H9 (cell line): ENCODE measurements at regions not wholly inside any gene's neighbourhood (a gene's known extent, or its start where the extent isn't known, plus 50 kb on each side); places are given as distances from the start of the nearest gene placed in this dataset.

Experiments
- DNase-seq: peaks from one replicate; pipeline ENCODE4 v3.0.0-alpha.2; 2017
- H2AFZ ChIP-seq: one replicate; pipeline ENCODE4 v1.6.1; 2013; ENCODE audit warnings: mild to moderate bottlenecking, low read length, control low read depth, moderate library complexity
- H2AK5ac ChIP-seq: 2 replicates; pipeline ENCODE4 v1.6.1; 2013; ENCODE audit warnings: low read length, control low read depth, mixed read lengths; ENCODE audit not compliant: insufficient read length
- H2BK120ac ChIP-seq: one replicate; pipeline ENCODE4 v1.6.1; 2013; ENCODE audit warnings: low read depth, mild to moderate bottlenecking, low read length, control low read depth, inconsistent platforms; ENCODE audit not compliant: poor library complexity, severe bottlenecking
- H2BK12ac ChIP-seq: 2 replicates; pipeline ENCODE4 v1.6.1; 2013; ENCODE audit warnings: low read length, control low read depth, mixed read lengths, low read depth; ENCODE audit not compliant: insufficient read length
- H2BK15ac ChIP-seq: 2 replicates; pipeline ENCODE4 v1.6.1; 2013; ENCODE audit warnings: low read depth, low read length, control low read depth
- H2BK20ac ChIP-seq: one replicate; pipeline ENCODE4 v1.6.1; 2013; ENCODE audit warnings: low read depth, mild to moderate bottlenecking, low read length, control low read depth, inconsistent platforms; ENCODE audit not compliant: poor library complexity, severe bottlenecking
- H2BK5ac ChIP-seq: 2 replicates; pipeline ENCODE4 v1.6.1; 2013; ENCODE audit warnings: low read length, control low read depth, mixed read lengths; ENCODE audit not compliant: insufficient read length
- H3K14ac ChIP-seq: 2 replicates; pipeline ENCODE4 v1.6.1; 2013; ENCODE audit warnings: low read length, control low read depth; ENCODE audit not compliant: insufficient read depth
- H3K18ac ChIP-seq: 2 replicates; pipeline ENCODE4 v1.6.1; 2013; ENCODE audit warnings: low read depth, mild to moderate bottlenecking, mixed read lengths, low read length, control low read depth; ENCODE audit not compliant: insufficient read length
- H3K23ac ChIP-seq: 2 replicates; pipeline ENCODE4 v1.6.1; 2013; ENCODE audit warnings: low read length, control low read depth, mixed read lengths, low read depth; ENCODE audit not compliant: insufficient read length
- H3K23me2 ChIP-seq: 2 replicates; pipeline ENCODE4 v1.6.1; 2013; ENCODE audit warnings: low read depth, mild to moderate bottlenecking, mixed read lengths, low read length, control low read depth; ENCODE audit not compliant: insufficient read length, poor library complexity, severe bottlenecking
- H3K27ac ChIP-seq: 2 replicates; pipeline ENCODE4 v1.5.1; 2013; ENCODE audit warnings: low read length, control low read depth, mixed read lengths, low read depth; ENCODE audit not compliant: insufficient read length
- H3K27me3 ChIP-seq: 2 replicates; pipeline ENCODE4 v1.6.1; 2013; ENCODE audit warnings: low read length, control low read depth, inconsistent platforms; ENCODE audit not compliant: insufficient read depth
- H3K4ac ChIP-seq: 2 replicates; pipeline ENCODE4 v1.6.1; 2013; ENCODE audit warnings: low read depth, mild to moderate bottlenecking, control low read depth, inconsistent platforms, low read length, moderate library complexity
- H3K4me1 ChIP-seq: 2 replicates; pipeline ENCODE4 v1.6.1; 2013; ENCODE audit warnings: low read length, control low read depth, inconsistent platforms; ENCODE audit not compliant: insufficient read depth
- H3K4me2 ChIP-seq: 2 replicates; pipeline ENCODE4 v1.6.1; 2013; ENCODE audit warnings: low read length, control low read depth, mixed read lengths; ENCODE audit not compliant: insufficient read length, insufficient read depth
- H3K56ac ChIP-seq: 2 replicates; pipeline ENCODE4 v1.6.1; 2013; ENCODE audit warnings: low read depth, mild to moderate bottlenecking, mixed read lengths, low read length, control low read depth; ENCODE audit not compliant: insufficient read length
- H3K79me1 ChIP-seq: 2 replicates; pipeline ENCODE4 v1.6.1; 2013; ENCODE audit warnings: low read depth, mild to moderate bottlenecking, moderate library complexity, low read length, control low read depth, inconsistent platforms; ENCODE audit not compliant: insufficient read depth, poor library complexity, severe bottlenecking
- H3K79me2 ChIP-seq: 2 replicates; pipeline ENCODE4 v1.6.1; 2013; ENCODE audit warnings: low read length, control low read depth, inconsistent platforms; ENCODE audit not compliant: insufficient read depth
- H3K9ac ChIP-seq: 2 replicates; pipeline ENCODE4 v1.6.1; 2013; ENCODE audit warnings: low read length, control low read depth, mixed read lengths; ENCODE audit not compliant: insufficient read length; ENCODE audit errors: extremely low read depth
- H3K9me3 ChIP-seq: one replicate; pipeline ENCODE4 v1.6.1; 2013; ENCODE audit warnings: low read depth, low read length, inconsistent platforms; ENCODE audit not compliant: control insufficient read depth
- H3T11ph ChIP-seq: one replicate; pipeline ENCODE4 v1.6.1; 2013; ENCODE audit warnings: mild to moderate bottlenecking, low read length, control low read depth, inconsistent platforms
- H4K20me1 ChIP-seq: one replicate; pipeline ENCODE4 v1.6.1; 2013; ENCODE audit not compliant: control insufficient read depth, insufficient read length, insufficient read depth
- H4K5ac ChIP-seq: 2 replicates; pipeline ENCODE4 v1.6.1; 2013; ENCODE audit warnings: low read depth, mild to moderate bottlenecking, mixed read lengths, low read length, control low read depth; ENCODE audit not compliant: insufficient read length
- H4K8ac ChIP-seq: replicated peaks from 2 replicates; pipeline ENCODE4 v1.6.1; 2013; ENCODE audit warnings: low read length, control low read depth, mixed read lengths, low read depth; ENCODE audit not compliant: insufficient read length
- H4K91ac ChIP-seq: 2 replicates; pipeline ENCODE4 v1.6.1; 2013; ENCODE audit warnings: low read depth, mild to moderate bottlenecking, moderate library complexity, mixed read lengths, low read length, control low read depth; ENCODE audit not compliant: insufficient read length
- H3K27ac Mint-ChIP-seq, 3 experiments: 2 replicates in 2 of 3; 3 replicates in 1 of 3; pipeline ENCODE4 v1.8.0; 2020 to 2021; ENCODE audit warnings: mixed read lengths in 3 of 3, mild to moderate bottlenecking in 1 of 3, moderate library complexity in 1 of 3
- H3K27me3 Mint-ChIP-seq: 2 replicates; pipeline ENCODE4 v1.8.0; 2021; ENCODE audit warnings: low read depth, mild to moderate bottlenecking, moderate library complexity, mixed read lengths
- H3K36me3 Mint-ChIP-seq, 3 experiments: 2 replicates in 2 of 3; 3 replicates in 1 of 3; pipeline ENCODE4 v1.8.0; 2020 to 2021; ENCODE audit warnings: low read depth in 3 of 3, mixed read lengths in 3 of 3; ENCODE audit not compliant: insufficient read depth in 1 of 3
- H3K4me1 Mint-ChIP-seq, 2 experiments: 2 replicates each; pipeline ENCODE4 v1.8.0; 2020; ENCODE audit warnings: mixed read lengths in 2 of 2
- H3K4me3 Mint-ChIP-seq, 2 experiments: 2 replicates in 1 of 2; 3 replicates in 1 of 2; pipeline ENCODE4 v1.8.0; 2020 to 2021; ENCODE audit warnings: mild to moderate bottlenecking in 2 of 2, mixed read lengths in 2 of 2, moderate library complexity in 1 of 2
- H3K9me3 Mint-ChIP-seq, 2 experiments: 2 replicates in 1 of 2; 3 replicates in 1 of 2; pipeline ENCODE4 v1.8.0; 2020; ENCODE audit warnings: mild to moderate bottlenecking in 2 of 2, mixed read lengths in 2 of 2, moderate library complexity in 1 of 2
- CTCF ChIP-seq: fragments of 200-600 bp; sonication (generic); conservative IDR thresholded peaks from 3 replicates; pipeline ENCODE4 v1.8.0; 2021; ENCODE audit warnings: antibody characterized with exemption, mild to moderate bottlenecking
- WGBS: extraction: QIAGEN DNeasy Blood & Tissue Kit; methylation state at CpG from one replicate; pipeline ENCODE4 v1.1.7; 2013; ENCODE audit warnings: missing lambda C conversion rate, low lambda C conversion rate, mixed read lengths; ENCODE audit not compliant: insufficient read length; ENCODE audit errors: extremely low coverage; 5-methylcytosine and 5-hydroxymethylcytosine counted together

DNA sequence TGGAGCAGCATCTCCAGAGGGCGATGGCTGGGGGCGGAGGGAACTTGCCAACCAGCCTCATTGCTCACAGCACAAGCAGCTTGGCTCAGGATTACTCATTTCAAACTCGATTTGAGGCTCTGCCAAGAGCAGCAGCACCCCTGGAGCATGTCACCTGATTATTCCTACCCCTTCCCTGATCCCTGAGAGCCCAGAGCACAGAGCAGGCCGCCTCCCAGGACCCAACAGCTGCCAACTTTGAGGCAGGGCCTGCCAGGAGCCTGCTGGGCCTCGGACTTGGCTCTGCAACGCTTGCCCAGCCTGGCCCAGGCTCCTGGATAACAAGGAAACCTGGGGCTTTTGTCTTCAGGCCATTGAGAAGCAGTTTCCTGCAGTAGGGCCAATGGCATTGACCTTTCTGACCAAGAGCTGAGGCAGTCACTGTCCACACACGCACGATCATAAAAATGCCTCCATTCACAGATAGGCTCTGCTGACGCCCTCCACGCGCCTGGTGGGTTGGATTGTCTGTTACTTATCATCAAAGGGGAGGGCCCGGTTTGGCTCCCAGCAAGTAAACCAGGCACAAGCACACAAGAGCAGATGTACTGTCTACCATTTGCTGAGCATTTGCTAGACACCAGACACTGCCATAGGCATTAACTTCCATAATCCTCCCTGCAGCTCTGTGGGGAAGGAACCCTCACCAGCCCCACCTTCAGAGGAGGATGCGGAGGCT is 406.6 kb upstream of the EEF2KMT start:
- Mint-ChIP-seq H3K27me3 (peaks cover 3% of the 10 kb centered on the region; the same call in 1 of the 2 replicates), H3K4me1 (peaks cover 10 to 21% of the 10 kb centered on the region in 2 experiments), H3K27ac (no peak overlapping the region; a peak in 1 of 7 replicates), H3K4me3 (no peak overlapping the region), H3K36me3 (no peaks in the 10 kb centered on the region), H3K9me3 (peaks cover 0 to 3% of the 10 kb centered on the region in 2 experiments; a peak in 2 of 5 replicates)
- Histone ChIP-seq H3K14ac (no peak overlapping the region; the same call in 1 of the 2 replicates), H3K4me1 (no peaks in the 10 kb centered on the region), H3K27ac (no peak overlapping the region), H3K79me1 (no peaks in the 10 kb centered on the region), H3K9ac (no peak overlapping the region), H3K18ac (no peak overlapping the region), H2BK20ac (no peak overlapping the region), H3K79me2 (no peaks in the 10 kb centered on the region), H2AFZ (no peak overlapping the region), H2BK12ac (no peak overlapping the region), H2BK120ac (no peak overlapping the region), H3K23me2 (no peaks in the 10 kb centered on the region), H3K4me2 (no peak overlapping the region), H2AK5ac (no peak overlapping the region), H3K56ac (no peak overlapping the region), H3T11ph (no peak overlapping the region), H4K20me1 (no peaks in the 10 kb centered on the region), H4K5ac (no peak overlapping the region), H3K23ac (no peak overlapping the region), H2BK15ac (no peak overlapping the region), H4K8ac (no peak overlapping the region), H2BK5ac (no peak overlapping the region), H4K91ac (no peak overlapping the region), H3K9me3 (no peaks in the 10 kb centered on the region), H3K4ac (no peak overlapping the region), H3K27me3 (no peaks in the 10 kb centered on the region)
- DNase-seq, result no peak
- no peak for TF ChIP-seq CTCF
- no CpG with 5 or more reads among the region's 13 CpGs for WGBS
